ENCODE measurements at regions not wholly inside any gene's neighbourhood (a gene's known extent, or its start where the extent isn't known, plus 50 kb on each side); places are given as distances from the start of the nearest gene placed in this dataset.

- no peaks in the 10 kb centered on the region for H3K9me2 ChIP-seq (ENCODE audit: insufficient read depth, low read length)
- H4K20me1 ChIP-seq (ENCODE audit: insufficient read depth), result no peaks in the 10 kb centered on the region
- no peak overlapping the region for H3K9ac ChIP-seq (ENCODE audit: low read length)
- H3K27me3 ChIP-seq (ENCODE audit: insufficient read depth, low read depth, low read length), result no peaks in the 10 kb centered on the region
- H2AFZ ChIP-seq (ENCODE audit: low read depth, low read length), result no peak overlapping the region
- no peak overlapping the region for H3K4me2 ChIP-seq (ENCODE audit: low read length)
- H3K79me2 ChIP-seq (replicated peaks; ENCODE audit: insufficient read depth, low read length), result no peaks in the 10 kb centered on the region
- no peaks in the 10 kb centered on the region for H3K36me3 ChIP-seq (ENCODE audit: insufficient read depth, low read length)
- H3K9me3 ChIP-seq (ENCODE audit: low read length), result no peaks in the 10 kb centered on the region
- H3K4me3 ChIP-seq (ENCODE audit: low read length), result no peak overlapping the region
- TF ChIP-seq, protein P1, sequence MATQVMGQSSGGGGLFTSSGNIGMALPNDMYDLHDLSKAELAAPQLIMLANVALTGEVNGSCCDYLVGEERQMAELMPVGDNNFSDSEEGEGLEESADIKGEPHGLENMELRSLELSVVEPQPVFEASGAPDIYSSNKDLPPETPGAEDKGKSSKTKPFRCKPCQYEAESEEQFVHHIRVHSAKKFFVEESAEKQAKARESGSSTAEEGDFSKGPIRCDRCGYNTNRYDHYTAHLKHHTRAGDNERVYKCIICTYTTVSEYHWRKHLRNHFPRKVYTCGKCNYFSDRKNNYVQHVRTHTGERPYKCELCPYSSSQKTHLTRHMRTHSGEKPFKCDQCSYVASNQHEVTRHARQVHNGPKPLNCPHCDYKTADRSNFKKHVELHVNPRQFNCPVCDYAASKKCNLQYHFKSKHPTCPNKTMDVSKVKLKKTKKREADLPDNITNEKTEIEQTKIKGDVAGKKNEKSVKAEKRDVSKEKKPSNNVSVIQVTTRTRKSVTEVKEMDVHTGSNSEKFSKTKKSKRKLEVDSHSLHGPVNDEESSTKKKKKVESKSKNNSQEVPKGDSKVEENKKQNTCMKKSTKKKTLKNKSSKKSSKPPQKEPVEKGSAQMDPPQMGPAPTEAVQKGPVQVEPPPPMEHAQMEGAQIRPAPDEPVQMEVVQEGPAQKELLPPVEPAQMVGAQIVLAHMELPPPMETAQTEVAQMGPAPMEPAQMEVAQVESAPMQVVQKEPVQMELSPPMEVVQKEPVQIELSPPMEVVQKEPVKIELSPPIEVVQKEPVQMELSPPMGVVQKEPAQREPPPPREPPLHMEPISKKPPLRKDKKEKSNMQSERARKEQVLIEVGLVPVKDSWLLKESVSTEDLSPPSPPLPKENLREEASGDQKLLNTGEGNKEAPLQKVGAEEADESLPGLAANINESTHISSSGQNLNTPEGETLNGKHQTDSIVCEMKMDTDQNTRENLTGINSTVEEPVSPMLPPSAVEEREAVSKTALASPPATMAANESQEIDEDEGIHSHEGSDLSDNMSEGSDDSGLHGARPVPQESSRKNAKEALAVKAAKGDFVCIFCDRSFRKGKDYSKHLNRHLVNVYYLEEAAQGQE (IDR thresholded peaks at IDR 0.05; ENCODE audit: borderline replicate concordance), result no peak
- TF ChIP-seq POLR2AphosphoS5 (IDR thresholded peaks at IDR 0.05) (no peak), EP300 (conservative IDR thresholded peaks at IDR 0.05; ENCODE audit: poor library complexity, severe bottlenecking) (no peak), SMC3 (conservative IDR thresholded peaks at IDR 0.05; ENCODE audit: poor library complexity) (no peak), RAD21 (conservative IDR thresholded peaks at IDR 0.05) (no peak), MXI1 (conservative IDR thresholded peaks at IDR 0.05; ENCODE audit: poor library complexity, severe bottlenecking) (no peak), TAF1 (IDR thresholded peaks at IDR 0.05; ENCODE audit: low read depth) (no peak), CTCF (IDR thresholded peaks at IDR 0.05; ENCODE audit: poor library complexity, severe bottlenecking) (no peak), EZH2 (IDR thresholded peaks at IDR 0.05; ENCODE audit: borderline replicate concordance, insufficient read depth, low read length, poor library complexity, severe bottlenecking) (no peak)
- H3F3A ChIP-seq (ENCODE audit: insufficient read depth, low read length, poor library complexity, severe bottlenecking), result peaks cover 6% of the 10 kb centered on the region
- no peak overlapping the region for H3K27ac ChIP-seq (ENCODE audit: low read length)
These were observed 235.7 kb upstream of the KCNMB2 start for GRCh38 chr3:178300441-178300959.

DNA sequence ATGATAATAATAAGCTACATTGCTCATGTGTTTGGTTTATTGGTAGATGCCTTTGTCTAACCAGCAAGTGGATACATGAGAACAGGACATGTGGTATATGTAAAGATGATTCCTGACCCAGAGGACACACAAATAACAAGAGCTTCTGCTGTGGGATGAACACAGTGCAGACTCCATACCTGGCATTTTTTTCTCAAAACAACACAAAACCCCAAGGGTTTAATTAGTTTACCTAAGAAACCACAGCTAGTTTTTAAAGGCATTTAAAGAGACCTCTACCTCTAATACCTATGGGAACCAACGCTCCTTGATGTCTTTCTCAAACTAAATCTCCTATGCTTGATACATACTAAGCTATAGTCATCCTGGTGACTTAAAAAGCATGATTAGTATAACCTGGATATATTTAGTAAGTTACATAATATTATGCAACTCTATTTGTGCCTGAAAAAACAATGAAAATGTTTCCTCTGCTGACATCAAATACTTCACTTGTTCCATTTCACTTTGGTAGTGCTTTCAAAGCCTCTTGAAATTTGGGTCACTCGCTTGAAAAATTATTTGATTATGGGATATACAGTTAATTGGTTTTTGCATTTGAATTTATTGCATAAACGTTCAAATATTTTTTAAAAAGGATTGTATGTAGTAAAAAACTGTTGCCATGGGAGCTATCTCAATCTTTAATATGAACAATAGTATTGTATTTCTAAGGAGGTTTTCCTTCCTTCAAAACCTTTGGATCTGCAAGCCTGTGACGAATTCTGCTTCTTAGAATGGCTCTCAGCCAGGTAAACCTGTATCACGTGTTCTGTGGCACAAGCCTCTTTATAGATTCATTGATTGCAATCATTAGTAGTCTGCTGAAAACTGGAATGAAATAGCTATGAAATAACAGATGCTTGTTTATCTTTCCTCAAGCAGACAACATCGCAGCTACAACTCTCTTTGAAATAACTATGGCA is 233.0 kb upstream of the KCNMB2 start:
- no peak overlapping the region for H3K27ac ChIP-seq (ENCODE audit: low read length)
- H3K79me2 ChIP-seq (replicated peaks; ENCODE audit: insufficient read depth, low read length), result no peaks in the 10 kb centered on the region
- no peaks in the 10 kb centered on the region for H3F3A ChIP-seq (ENCODE audit: insufficient read depth, low read length, poor library complexity, severe bottlenecking)
- no peaks in the 10 kb centered on the region for H3K9me3 ChIP-seq (ENCODE audit: low read length)
- no peaks in the 10 kb centered on the region for H4K20me1 ChIP-seq (ENCODE audit: insufficient read depth)
- H3K4me2 ChIP-seq (ENCODE audit: low read length), result no peak overlapping the region
- no peak overlapping the region for H3K4me3 ChIP-seq (ENCODE audit: low read length)
- no peak overlapping the region for H2AFZ ChIP-seq (ENCODE audit: low read depth, low read length)
- TF ChIP-seq EZH2 (IDR thresholded peaks at IDR 0.05; ENCODE audit: borderline replicate concordance, insufficient read depth, low read length, poor library complexity, severe bottlenecking) (no peak), CTCF (IDR thresholded peaks at IDR 0.05; ENCODE audit: poor library complexity, severe bottlenecking) (no peak), EP300 (conservative IDR thresholded peaks at IDR 0.05; ENCODE audit: poor library complexity, severe bottlenecking) (no peak), TAF1 (IDR thresholded peaks at IDR 0.05; ENCODE audit: low read depth) (no peak), SMC3 (conservative IDR thresholded peaks at IDR 0.05; ENCODE audit: poor library complexity) (no peak), MXI1 (conservative IDR thresholded peaks at IDR 0.05; ENCODE audit: poor library complexity, severe bottlenecking) (no peak), POLR2AphosphoS5 (IDR thresholded peaks at IDR 0.05) (no peak), RAD21 (conservative IDR thresholded peaks at IDR 0.05) (no peak)
- TF ChIP-seq, protein P1 (IDR thresholded peaks at IDR 0.05; ENCODE audit: borderline replicate concordance), result no peak
- no peaks in the 10 kb centered on the region for H3K9me2 ChIP-seq (ENCODE audit: insufficient read depth, low read length)
- H3K36me3 ChIP-seq (ENCODE audit: insufficient read depth, low read length), result no peaks in the 10 kb centered on the region
- H3K27me3 ChIP-seq (ENCODE audit: insufficient read depth, low read depth, low read length), result no peaks in the 10 kb centered on the region
- H3K9ac ChIP-seq (ENCODE audit: low read length), result no peak overlapping the region

Measured in neural cell (in vitro differentiated cells).